B cell (primary cell): ENCODE measurements at regions not wholly inside any gene's neighbourhood (a gene's known extent, or its start where the extent isn't known, plus 50 kb on each side); places are given as distances from the start of the nearest gene placed in this dataset.

ENCODE experiments used
- ATAC-seq: fragments of 200-7000 bp; cut with Tn5 transposase; one replicate; pipeline ENCODE4 v1.10.0; 2021; ENCODE audit warnings: low read depth, mild to moderate bottlenecking, moderate number of reproducible peaks, moderate library complexity
- CTCF ChIA-PET: fragments of 350-600 bp; sonication (Branson Sonifier 250); formaldehyde crosslinking; loops from one replicate; lab custom pipeline; 2021; ENCODE audit warnings: antibody characterized with exemption, inconsistent platforms; lab: Charles Lee
- POLR2A ChIA-PET: fragments of 350-600 bp; sonication (Branson Sonifier 250); formaldehyde crosslinking; loops from one replicate; lab custom pipeline; 2021; ENCODE audit warnings: antibody characterized with exemption; lab: Charles Lee
- DNase-seq: peaks from one replicate; pipeline ENCODE4 v3.0.0; 2013
- H2AFZ ChIP-seq: 2 replicates; pipeline ENCODE4 v1.6.1; 2012; ENCODE audit warnings: mild to moderate bottlenecking, low read depth, low read length; ENCODE audit not compliant: insufficient read depth, poor library complexity, severe bottlenecking
- H3K27ac ChIP-seq, 2 donors: 1 replicate in 1 of 2; 2 replicates in 1 of 2; pipeline ENCODE4 v1.5.1; 2012 to 2013; ENCODE audit warnings: low read length in 2 of 2, mild to moderate bottlenecking in 2 of 2, moderate library complexity in 1 of 2
- H3K27me3 ChIP-seq, 4 experiments: fragments of 200-600 bp in 1 of 4; sonication (generic) in 1 of 4; replicated peaks in 1 of 4; 1 replicate in 2 of 4; 2 replicates in 2 of 4; pipeline versions ENCODE4 v1.6.1 to v1.7.0; 2013 to 2016; ENCODE audit warnings: low read length in 3 of 4, mild to moderate bottlenecking in 2 of 4, mixed read lengths in 1 of 4, moderate library complexity in 1 of 4; ENCODE audit not compliant: insufficient read depth in 4 of 4, control insufficient read depth in 3 of 4; ENCODE audit errors: control extremely low read depth in 1 of 4
- H3K36me3 ChIP-seq, 2 experiments: replicated peaks in 1 of 2; 1 replicate in 1 of 2; 2 replicates in 1 of 2; pipeline versions ENCODE4 v1.6.1 to v1.7.1; 2013; ENCODE audit warnings: low read length in 1 of 2; ENCODE audit not compliant: insufficient read depth in 2 of 2, control insufficient read depth in 1 of 2; ENCODE audit errors: control extremely low read depth in 1 of 2, extremely low read depth in 1 of 2
- H3K4me1 ChIP-seq, 2 donors: fragments of 200-600 bp in 1 of 2; sonication (generic) in 1 of 2; 1 replicate in 1 of 2; 2 replicates in 1 of 2; pipeline versions ENCODE4 v1.5.1 to v1.6.1; 2013 to 2017; ENCODE audit warnings: low read length in 2 of 2; ENCODE audit not compliant: control insufficient read depth in 2 of 2, insufficient read depth in 2 of 2
- H3K4me2 ChIP-seq: replicated peaks from 2 replicates; pipeline ENCODE3; 2012; ENCODE audit warnings: mild to moderate bottlenecking, low read depth, low read length; ENCODE audit not compliant: poor library complexity, severe bottlenecking
- H3K4me3 ChIP-seq, 5 experiments: fragments of 200-600 bp in 1 of 5; sonication (generic) in 1 of 5; 1 replicate in 3 of 5; 2 replicates in 2 of 5; pipeline versions ENCODE4 v1.5.1 to v1.7.0; 2011 to 2016; ENCODE audit warnings: low read length in 4 of 5, mild to moderate bottlenecking in 4 of 5, low read depth in 2 of 5, control low read depth in 1 of 5, moderate library complexity in 1 of 5; ENCODE audit not compliant: insufficient read depth in 1 of 5; ENCODE audit errors: control extremely low read depth in 1 of 5, extremely low read depth in 1 of 5
- H3K79me2 ChIP-seq: fragments of 200-600 bp; sonication (generic); one replicate; pipeline ENCODE4 v1.6.0; 2016; ENCODE audit warnings: low read length; ENCODE audit not compliant: control insufficient read depth, insufficient read depth
- H3K9ac ChIP-seq: fragments of 200-600 bp; sonication (generic); 2 replicates; pipeline ENCODE4 v1.6.1; 2017; ENCODE audit warnings: mild to moderate bottlenecking, low read length, moderate library complexity
- H3K9me3 ChIP-seq, 3 donors: one replicate each; pipeline versions ENCODE4 v1.6.1 to v1.7.1; 2013; ENCODE audit warnings: low read length in 2 of 3; ENCODE audit not compliant: control insufficient read depth in 2 of 3, insufficient read depth in 1 of 3; ENCODE audit errors: control extremely low read depth in 1 of 3
- H4K20me1 ChIP-seq: 2 replicates; pipeline ENCODE4 v1.6.0; 2012; ENCODE audit warnings: mild to moderate bottlenecking, low read length; ENCODE audit not compliant: insufficient read depth, control insufficient read depth, poor library complexity, severe bottlenecking
- H3K27ac Mint-ChIP-seq: one replicate; pipeline ENCODE4 v1.8.0; 2021; ENCODE audit warnings: mixed read lengths
- H3K27me3 Mint-ChIP-seq: one replicate; pipeline ENCODE4 v1.8.0; 2021; ENCODE audit warnings: mixed read lengths
- H3K4me1 Mint-ChIP-seq: one replicate; pipeline ENCODE4 v1.8.0; 2021; ENCODE audit warnings: mixed read lengths
- H3K4me3 Mint-ChIP-seq: one replicate; pipeline ENCODE4 v1.8.0; 2021; ENCODE audit warnings: mixed read lengths
- H3K9me3 Mint-ChIP-seq: one replicate; pipeline ENCODE4 v1.8.0; 2022; ENCODE audit warnings: mixed read lengths; ENCODE audit not compliant: insufficient read depth
- CTCF ChIP-seq: fragments of 200-600 bp; IDR thresholded peaks from one replicate; pipeline ENCODE4 v1.8.0; 2022; ENCODE audit warnings: antibody characterized with exemption, mild to moderate bottlenecking
- EZH2 ChIP-seq: IDR thresholded peaks from 2 replicates; pipeline ENCODE4 v1.6.1; 2012; ENCODE audit warnings: borderline replicate concordance, low read depth, mild to moderate bottlenecking, moderate library complexity, low read length; ENCODE audit not compliant: insufficient read depth, poor library complexity, severe bottlenecking
- intact Hi-C: fragments of 100-400 bp; cut with micrococcal nuclease; formaldehyde crosslinking; loops from one replicate; pipeline ENCODE4 v1.10.0; 2022

GRCh38 chrX:110955706-110956105 is 140.3 kb upstream of the PAK3 start:
- Mint-ChIP-seq H3K9me3 (no peaks in the 10 kb centered on the region), H3K27me3 (no peaks in the 10 kb centered on the region), H3K4me1 (no peaks in the 10 kb centered on the region), H3K4me3 (no peak overlapping the region), H3K27ac (no peak overlapping the region)
- Histone ChIP-seq H2AFZ (no peak overlapping the region), H3K4me1 (no peaks in the 10 kb centered on the region), H3K36me3 (no peaks in the 10 kb centered on the region), H3K79me2 (no peaks in the 10 kb centered on the region), H3K27ac (no peak overlapping the region), H3K27me3 (no peaks in the 10 kb centered on the region), H3K9me3 (no peaks in the 10 kb centered on the region), H3K9ac (no peak overlapping the region), H3K4me2 (no peak overlapping the region), H4K20me1 (no peaks in the 10 kb centered on the region), H3K4me3 (no peak overlapping the region)
- CTCF ChIA-PET = no interaction called here
- POLR2A ChIA-PET = no interaction called here
- no peak for DNase-seq
- no peak for ATAC-seq
- intact Hi-C loops = no loop called here
- TF ChIP-seq CTCF = no peak
- TF ChIP-seq EZH2 = no peak

GRCh38 chrX:110954428-110955100 is 141.4 kb upstream of the PAK3 start:
- POLR2A ChIA-PET = no interaction called here
- Histone ChIP-seq H3K9me3 (no peaks in the 10 kb centered on the region), H3K27me3 (no peaks in the 10 kb centered on the region), H3K27ac (no peak overlapping the region), H3K79me2 (no peaks in the 10 kb centered on the region), H2AFZ (no peak overlapping the region), H3K9ac (no peak overlapping the region), H3K4me1 (no peaks in the 10 kb centered on the region), H3K4me2 (no peak overlapping the region), H3K4me3 (no peak overlapping the region), H3K36me3 (no peaks in the 10 kb centered on the region), H4K20me1 (no peaks in the 10 kb centered on the region)
- Mint-ChIP-seq H3K4me1 (no peaks in the 10 kb centered on the region), H3K4me3 (no peak overlapping the region), H3K27ac (no peak overlapping the region), H3K9me3 (no peaks in the 10 kb centered on the region), H3K27me3 (no peaks in the 10 kb centered on the region)
- ATAC-seq (no peak), DNase-seq (no peak)
- CTCF ChIA-PET = no interaction called here
- intact Hi-C loops = no loop called here
- TF ChIP-seq EZH2 (no peak), CTCF (no peak)
